Epithelial cell of esophagus (primary cell): ENCODE measurements at regions not wholly inside any gene's neighbourhood (a gene's known extent, or its start where the extent isn't known, plus 50 kb on each side); places are given as distances from the start of the nearest gene placed in this dataset.

Experiments used
- DNase-seq: peaks from one replicate; pipeline ENCODE4 v3.0.0; 2010; ENCODE audit warnings: low read depth
- H3K4me3 ChIP-seq: 2 replicates; pipeline ENCODE4 v1.5.1; 2011; ENCODE audit warnings: mild to moderate bottlenecking, low read length, control low read depth
- CTCF ChIP-seq: IDR thresholded peaks from 2 replicates; pipeline ENCODE4 v1.5.1; 2011; ENCODE audit warnings: low read depth, mild to moderate bottlenecking, low read length, control low read depth, inconsistent platforms; ENCODE audit not compliant: insufficient read depth; ENCODE audit errors: missing control alignments

- no peak for TF ChIP-seq CTCF
- DNase-seq: no peak
- H3K4me3 ChIP-seq: no peak overlapping the region
Measured at GRCh38 chr6:119511024-119511423, 161.5 kb upstream of the MAN1A1 start.

- no peak overlapping the region for H3K4me3 ChIP-seq
- TF ChIP-seq CTCF: no peak
- DNase-seq: no peak
Measured at GRCh38 chr6:119510246-119510645, 160.7 kb upstream of the MAN1A1 start.

GRCh38 chr6:119506631-119507174, 157.1 kb upstream of the MAN1A1 start:
- TF ChIP-seq CTCF: no peak
- no peak overlapping the region for H3K4me3 ChIP-seq
- no peak for DNase-seq

- H3K4me3 ChIP-seq: no peak overlapping the region
- TF ChIP-seq CTCF: no peak
- no peak for DNase-seq
Measured at GRCh38 chr6:119501798-119502483, 152.4 kb upstream of the MAN1A1 start.

GRCh38 chr6:119499797-119500196, 150.2 kb upstream of the MAN1A1 start:
- no peak overlapping the region for H3K4me3 ChIP-seq
- DNase-seq: no peak
- TF ChIP-seq CTCF: no peak

- no peak overlapping the region for H3K4me3 ChIP-seq
- DNase-seq: no peak
- no peak for TF ChIP-seq CTCF
Measured at GRCh38 chr6:119497988-119498727, 148.6 kb upstream of the MAN1A1 start.
